ENCODE measurements at regions not wholly inside any gene's neighbourhood (a gene's known extent, or its start where the extent isn't known, plus 50 kb on each side); places are given as distances from the start of the nearest gene placed in this dataset.

- TF ChIP-seq RAD21 (IDR thresholded peaks at IDR 0.05 in 1 of 2, conservative IDR thresholded peaks at IDR 0.05 in 1 of 2; ENCODE audit: low read depth in 2 of 2, low read length in 2 of 2) (no peak), TAF1 (IDR thresholded peaks at IDR 0.05; ENCODE audit: low read depth, low read length) (no peak)
Observed at GRCh38 chr12:127334912-127335644, 931.9 kb upstream of the TMEM132C start (continued).
